C4-2B (cell line): ENCODE measurements at regions not wholly inside any gene's neighbourhood (a gene's known extent, or its start where the extent isn't known, plus 50 kb on each side); places are given as distances from the start of the nearest gene placed in this dataset.

Experiments used
- H3K27ac ChIP-seq: fragments of 450-650 bp; 2 replicates; pipeline ENCODE4 v1.5.1; 2017
- ZFX ChIP-seq: fragments of 450-650 bp; IDR thresholded peaks from 2 replicates; pipeline ENCODE4 v1.6.1; 2017
- TF ChIP-seq, protein P1 (sequence below): fragments of 450-650 bp; conservative IDR thresholded peaks from 2 replicates; pipeline ENCODE4 v1.5.1; 2017; ENCODE audit warnings: mild to moderate bottlenecking

DNA sequence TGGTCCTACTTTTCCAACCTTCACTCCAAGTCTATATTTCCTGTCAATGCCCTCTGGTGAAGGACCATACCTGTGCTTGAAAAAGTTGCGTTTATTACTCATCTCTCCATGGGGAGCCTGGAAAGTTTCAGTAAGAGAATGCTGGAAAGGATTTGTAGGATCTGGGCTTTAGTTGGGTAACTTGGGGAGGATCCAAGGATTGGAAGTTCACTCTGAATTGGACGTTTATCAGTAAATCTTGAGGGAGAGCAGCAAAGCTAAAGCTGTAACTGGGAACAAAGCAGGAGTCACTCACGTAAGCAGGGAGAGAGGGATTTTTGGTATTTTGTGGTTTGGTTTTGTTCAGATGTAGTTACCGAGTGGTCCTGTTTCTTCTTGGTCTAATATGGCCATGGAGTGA lies 51.4 kb upstream of the NPVF start:
- TF ChIP-seq ZFX: no peak

GRCh38 chr7:25280181-25280580 lies 51.9 kb upstream of the NPVF start:
- TF ChIP-seq ZFX: no peak
- TF ChIP-seq, protein P1, sequence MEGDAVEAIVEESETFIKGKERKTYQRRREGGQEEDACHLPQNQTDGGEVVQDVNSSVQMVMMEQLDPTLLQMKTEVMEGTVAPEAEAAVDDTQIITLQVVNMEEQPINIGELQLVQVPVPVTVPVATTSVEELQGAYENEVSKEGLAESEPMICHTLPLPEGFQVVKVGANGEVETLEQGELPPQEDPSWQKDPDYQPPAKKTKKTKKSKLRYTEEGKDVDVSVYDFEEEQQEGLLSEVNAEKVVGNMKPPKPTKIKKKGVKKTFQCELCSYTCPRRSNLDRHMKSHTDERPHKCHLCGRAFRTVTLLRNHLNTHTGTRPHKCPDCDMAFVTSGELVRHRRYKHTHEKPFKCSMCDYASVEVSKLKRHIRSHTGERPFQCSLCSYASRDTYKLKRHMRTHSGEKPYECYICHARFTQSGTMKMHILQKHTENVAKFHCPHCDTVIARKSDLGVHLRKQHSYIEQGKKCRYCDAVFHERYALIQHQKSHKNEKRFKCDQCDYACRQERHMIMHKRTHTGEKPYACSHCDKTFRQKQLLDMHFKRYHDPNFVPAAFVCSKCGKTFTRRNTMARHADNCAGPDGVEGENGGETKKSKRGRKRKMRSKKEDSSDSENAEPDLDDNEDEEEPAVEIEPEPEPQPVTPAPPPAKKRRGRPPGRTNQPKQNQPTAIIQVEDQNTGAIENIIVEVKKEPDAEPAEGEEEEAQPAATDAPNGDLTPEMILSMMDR: no peak
- H3K27ac ChIP-seq: no peak overlapping the region

More for the DNA sequence above, 51.4 kb upstream of the NPVF start:
- H3K27ac ChIP-seq: no peak overlapping the region

- H3K27ac ChIP-seq: no peak overlapping the region
- TF ChIP-seq, protein P1: no peak
- TF ChIP-seq ZFX: no peak
These were observed 53.9 kb upstream of the NPVF start for GRCh38 chr7:25282194-25282593.

GRCh38 chr7:25286756-25287155 lies 58.5 kb upstream of the NPVF start:
- no peak overlapping the region for H3K27ac ChIP-seq
- no peak for TF ChIP-seq ZFX
- TF ChIP-seq, protein P1: no peak

DNA sequence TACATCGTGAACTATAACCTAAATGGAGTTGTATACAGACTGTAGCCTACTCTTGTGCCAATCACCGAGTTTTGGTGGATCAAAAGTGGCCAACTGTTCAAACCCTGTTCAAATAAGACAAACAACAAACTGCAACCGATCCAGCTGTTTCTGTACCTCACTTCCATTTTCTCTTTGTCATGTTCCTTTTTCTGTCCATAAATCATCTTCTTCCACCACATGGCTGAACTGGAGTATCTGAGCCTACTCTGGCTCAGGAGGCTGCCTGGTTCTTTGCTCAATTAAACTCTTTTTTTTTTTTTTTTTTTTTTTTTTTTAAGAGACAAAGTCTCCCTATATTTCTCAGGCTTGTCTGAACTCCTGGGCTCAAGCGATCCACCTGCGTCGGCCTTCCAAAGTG lies 59.0 kb upstream of the NPVF start:
- H3K27ac ChIP-seq: no peak overlapping the region; the same call in 1 of the 2 replicates
- TF ChIP-seq, protein P1: no peak
- TF ChIP-seq ZFX: no peak

DNA sequence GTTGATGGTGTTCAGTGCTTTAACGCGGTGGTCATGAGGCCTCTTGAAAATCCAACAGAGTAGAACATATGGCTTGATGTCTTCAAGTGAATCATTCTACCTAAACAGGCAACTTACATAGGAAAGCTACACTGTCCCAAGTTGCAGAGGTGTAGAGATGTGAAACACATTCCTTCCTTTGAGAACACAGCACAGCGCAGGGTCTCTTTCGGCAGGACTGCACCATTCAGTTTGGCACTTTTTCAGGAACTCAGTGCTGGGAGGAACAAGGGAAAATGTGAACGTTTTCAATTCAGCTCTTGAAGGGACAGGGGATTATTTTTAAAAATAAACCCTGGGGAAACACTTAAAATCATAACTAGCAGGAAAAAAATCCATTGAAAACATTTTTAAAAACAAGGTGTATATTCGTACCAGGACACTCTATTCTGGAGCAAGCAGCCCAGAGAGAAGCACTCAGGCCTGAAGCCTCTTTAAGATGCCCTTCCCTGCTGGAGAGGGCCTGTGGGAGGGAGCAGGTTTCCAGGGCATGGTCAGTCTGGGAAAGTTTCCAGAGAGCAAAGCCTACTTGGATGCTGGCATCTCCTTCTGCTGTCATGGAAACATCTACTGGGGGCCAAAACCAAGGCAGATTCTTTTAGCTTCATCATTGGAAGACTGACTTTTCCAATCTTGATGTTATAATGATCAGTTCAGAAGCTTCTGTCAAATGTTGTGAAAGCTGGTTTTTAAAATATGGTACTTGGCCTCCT lies 60.4 kb upstream of the NPVF start:
- TF ChIP-seq, protein P1: no peak
- no peak for TF ChIP-seq ZFX
- no peak overlapping the region for H3K27ac ChIP-seq

DNA sequence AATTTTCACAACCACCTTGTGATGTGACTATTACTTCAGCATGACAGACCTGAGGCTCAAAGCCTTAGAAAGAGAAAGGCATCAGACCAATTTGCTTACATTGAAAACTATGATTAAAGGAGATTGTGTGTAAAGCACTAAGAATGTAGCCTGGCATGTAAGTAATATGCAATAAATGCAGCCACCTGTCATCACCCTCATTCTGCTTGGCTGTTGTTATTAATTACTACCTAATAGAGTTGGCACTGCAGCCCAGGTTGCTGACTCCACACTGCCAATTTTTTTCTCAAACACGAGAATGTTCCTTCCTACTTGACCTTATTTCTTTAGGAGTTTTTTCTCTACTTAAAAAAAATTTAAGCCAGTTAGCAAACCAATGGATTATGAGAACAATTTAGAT lies 61.2 kb upstream of the NPVF start:
- TF ChIP-seq, protein P1: no peak
- H3K27ac ChIP-seq: no peak overlapping the region

GRCh38 chr7:25294624-25295023 lies 66.3 kb upstream of the NPVF start:
- H3K27ac ChIP-seq: no peak overlapping the region
- no peak for TF ChIP-seq ZFX
- TF ChIP-seq, protein P1: no peak
